Activated CD8-positive, alpha-beta memory T cell treated with anti-CD3 and anti-CD28 coated beads, Interleukin-2, amount 50 U/mL, for 1 hour (primary cell): ENCODE measurements at regions not wholly inside any gene's neighbourhood (a gene's known extent, or its start where the extent isn't known, plus 50 kb on each side); places are given as distances from the start of the nearest gene placed in this dataset.
"Not testable (repeated sequence)": the region's sequence is repeated elsewhere in the genome, so short reads cannot be mapped to it uniquely, and the experiment has no call there.

Experiments
- DNase-seq: peaks from one replicate; pipeline ENCODE4 v3.0.0-alpha.2; 2020; ENCODE audit errors: extremely low read depth

- DNase-seq: not testable (repeated sequence)
Observed at GRCh38 chr12:92232371-92232932, 86.8 kb upstream of the BTG1 start.

GRCh38 chr12:92231945-92232344 lies 86.3 kb upstream of the BTG1 start:
- DNase-seq: not testable (repeated sequence)

GRCh38 chr12:92231532-92231931 lies 85.9 kb upstream of the BTG1 start:
- DNase-seq: not testable (repeated sequence)

GRCh38 chr12:92229381-92229780 lies 83.7 kb upstream of the BTG1 start:
- DNase-seq: no peak

GRCh38 chr12:92226961-92227360 lies 81.3 kb upstream of the BTG1 start:
- DNase-seq: no peak

GRCh38 chr12:92226071-92226661 lies 80.5 kb upstream of the BTG1 start:
- no peak for DNase-seq

GRCh38 chr12:92224685-92225331 lies 79.2 kb upstream of the BTG1 start:
- DNase-seq: no peak

GRCh38 chr12:92223481-92223880 lies 77.8 kb upstream of the BTG1 start:
- no peak for DNase-seq

- no peak for DNase-seq
Observed at GRCh38 chr12:92221656-92222315, 76.1 kb upstream of the BTG1 start.

- no peak for DNase-seq
Observed at GRCh38 chr12:92218394-92219077, 72.9 kb upstream of the BTG1 start.

- DNase-seq: no peak
Observed at GRCh38 chr12:92216092-92216491, 70.4 kb upstream of the BTG1 start.

- no peak for DNase-seq
Observed at GRCh38 chr12:92215358-92215757, 69.7 kb upstream of the BTG1 start.

- no peak for DNase-seq
Observed at GRCh38 chr12:92213166-92213565, 67.5 kb upstream of the BTG1 start.

- no peak for DNase-seq
Observed at GRCh38 chr12:92210071-92210470, 64.4 kb upstream of the BTG1 start.

GRCh38 chr12:92208613-92209121 lies 63.0 kb upstream of the BTG1 start:
- no peak for DNase-seq

GRCh38 chr12:92206596-92206995 lies 61.0 kb upstream of the BTG1 start:
- DNase-seq: no peak

GRCh38 chr12:92206011-92206410 lies 60.4 kb upstream of the BTG1 start:
- no peak for DNase-seq

GRCh38 chr12:92199819-92200576 lies 54.4 kb upstream of the BTG1 start:
- no peak for DNase-seq

- no peak for DNase-seq
Observed at GRCh38 chr12:92197815-92198214, 52.2 kb upstream of the BTG1 start.

- DNase-seq: no peak
Observed at GRCh38 chr12:92196368-92196767, 50.7 kb upstream of the BTG1 start.
